CD4-positive, alpha-beta T cell treated with Interleukin-12 subunit alpha and Interleukin-12 subunit beta, for 1 hour (primary cell): ENCODE measurements at regions not wholly inside any gene's neighbourhood (a gene's known extent, or its start where the extent isn't known, plus 50 kb on each side); places are given as distances from the start of the nearest gene placed in this dataset.
"Not testable (repeated sequence)": the region's sequence is repeated elsewhere in the genome, so short reads cannot be mapped to it uniquely, and the experiment has no call there.

Experiments used
- DNase-seq: peaks from one replicate; pipeline ENCODE4 v3.0.0-alpha.2; 2020

- DNase-seq, result no peak
Measured at GRCh38 chr10:57661206-57661605, 606.5 kb downstream of the IPMK start.

GRCh38 chr10:57657164-57657765 lies 610.4 kb downstream of the IPMK start:
- DNase-seq, result no peak

- DNase-seq, result no peak
Measured at GRCh38 chr10:57654856-57655255, 612.8 kb downstream of the IPMK start.

- not testable (repeated sequence) for DNase-seq
Measured at GRCh38 chr10:57645108-57645507, 622.6 kb downstream of the IPMK start.

DNA sequence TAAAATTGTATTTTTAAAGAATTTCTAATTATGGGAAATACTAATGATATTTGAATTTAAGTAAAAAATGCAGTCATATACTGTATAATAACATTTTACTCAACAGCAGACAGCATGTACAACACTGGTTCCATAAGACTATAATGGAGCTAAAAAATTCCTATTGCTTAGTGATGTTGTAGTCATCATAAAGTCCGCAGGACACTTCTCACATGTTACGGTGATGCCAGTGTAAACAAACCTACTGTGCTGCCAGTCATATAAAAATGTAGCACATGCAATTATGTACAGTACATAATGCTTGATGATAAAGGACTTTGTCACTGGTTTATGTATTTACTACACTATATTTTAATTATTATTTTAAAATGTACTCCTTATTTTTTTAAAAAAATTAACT lies 629.3 kb downstream of the IPMK start:
- no peak for DNase-seq

- DNase-seq, result no peak
Measured at GRCh38 chr10:57628592-57629284, 639.0 kb downstream of the IPMK start.

DNA sequence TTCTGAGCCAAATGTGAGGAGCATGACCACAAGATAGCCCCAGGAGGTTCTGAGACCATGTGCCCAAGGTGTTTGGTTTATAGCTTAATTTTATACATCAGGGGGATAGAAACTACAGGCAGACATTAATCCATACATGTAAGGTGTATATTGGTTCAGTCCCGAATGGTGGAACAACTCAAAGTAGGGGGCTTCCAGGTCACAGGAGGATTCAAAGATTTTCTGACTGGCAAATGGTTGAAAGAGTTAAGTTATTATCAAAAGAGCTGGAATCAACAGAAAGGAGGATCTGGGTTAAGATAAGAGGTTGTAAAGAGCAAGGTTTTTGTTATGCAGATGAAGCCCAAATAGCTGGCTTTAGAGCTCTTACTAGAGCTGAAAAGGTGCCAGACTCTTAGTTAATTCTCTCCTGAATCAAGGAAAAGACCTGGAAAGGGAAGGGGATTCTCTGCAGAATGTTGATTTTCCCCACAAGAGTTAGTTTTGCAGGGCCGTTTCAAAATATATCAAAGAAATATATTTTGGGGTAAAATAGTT lies 640.0 kb downstream of the IPMK start:
- DNase-seq, result no peak

GRCh38 chr10:57624856-57625592 lies 642.7 kb downstream of the IPMK start:
- no peak for DNase-seq

- no peak for DNase-seq
Measured at GRCh38 chr10:57624066-57624465, 643.6 kb downstream of the IPMK start.

DNA sequence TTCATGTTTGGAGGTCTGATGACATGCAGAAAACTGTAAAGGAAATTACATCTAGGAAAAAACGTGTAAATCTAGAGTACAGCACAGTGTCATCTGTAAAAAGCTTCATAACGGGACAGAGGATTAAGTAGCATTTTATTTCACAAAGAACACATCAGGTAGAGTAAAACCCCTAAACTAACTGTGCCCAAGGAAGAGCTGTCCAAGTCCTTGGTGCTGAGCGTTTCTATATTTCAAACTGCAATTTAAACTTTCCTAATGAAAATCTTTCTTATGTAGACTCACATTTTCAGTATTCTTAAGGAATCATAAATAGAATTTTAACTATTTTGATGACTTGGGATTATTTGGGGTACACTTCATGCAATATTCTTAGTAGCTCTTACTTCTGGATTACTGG lies 646.2 kb downstream of the IPMK start:
- DNase-seq, result no peak

- DNase-seq, result no peak
Measured at GRCh38 chr10:57605948-57606485, 661.7 kb downstream of the IPMK start.

GRCh38 chr10:57599440-57599839 lies 668.3 kb downstream of the IPMK start:
- no peak for DNase-seq

DNA sequence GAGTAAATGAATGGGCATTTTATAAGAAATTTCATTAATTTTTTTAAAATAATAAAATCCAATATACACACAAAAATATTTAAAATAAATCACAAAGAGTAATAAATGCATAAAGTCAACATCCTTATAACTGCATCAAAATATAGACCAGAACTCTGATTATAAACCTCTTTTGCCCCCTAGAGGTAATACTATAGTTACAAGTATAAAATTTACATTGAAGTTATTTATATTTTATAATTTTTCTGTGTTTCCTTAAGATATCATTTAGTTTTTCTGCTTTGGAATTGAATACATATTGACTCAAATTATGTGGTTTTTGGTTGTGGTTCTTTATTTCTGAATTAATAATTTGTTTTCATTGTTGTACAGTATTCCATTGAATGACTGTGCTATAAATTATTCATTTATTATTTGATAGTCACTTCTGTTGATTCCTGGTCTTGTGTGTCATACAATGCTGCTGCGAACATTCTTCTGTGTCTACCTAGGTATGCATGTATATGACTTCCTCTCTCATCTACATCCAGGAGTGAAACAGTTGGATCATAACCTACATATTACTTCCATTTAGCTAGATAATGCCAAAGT lies 673.6 kb downstream of the IPMK start:
- DNase-seq, result no peak

DNA sequence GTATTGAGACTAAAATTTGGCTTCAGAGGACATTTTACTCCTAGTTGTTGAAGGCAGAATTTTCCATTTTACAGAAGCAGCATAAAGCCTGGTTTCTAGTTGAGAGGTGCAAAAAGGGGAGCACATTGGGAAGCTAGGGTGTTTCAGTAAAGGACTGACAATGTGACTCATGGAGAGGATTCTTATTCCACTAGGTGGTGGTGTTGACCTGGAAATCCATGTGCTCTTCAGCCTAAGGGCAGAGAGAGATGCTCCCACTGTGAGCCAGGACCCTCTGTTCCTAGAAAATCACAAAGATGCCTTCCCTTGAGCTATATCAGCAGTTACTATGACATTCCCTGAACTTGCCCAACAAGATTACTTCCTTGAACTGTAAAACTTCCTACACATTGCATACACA lies 687.8 kb downstream of the IPMK start:
- no peak for DNase-seq

DNA sequence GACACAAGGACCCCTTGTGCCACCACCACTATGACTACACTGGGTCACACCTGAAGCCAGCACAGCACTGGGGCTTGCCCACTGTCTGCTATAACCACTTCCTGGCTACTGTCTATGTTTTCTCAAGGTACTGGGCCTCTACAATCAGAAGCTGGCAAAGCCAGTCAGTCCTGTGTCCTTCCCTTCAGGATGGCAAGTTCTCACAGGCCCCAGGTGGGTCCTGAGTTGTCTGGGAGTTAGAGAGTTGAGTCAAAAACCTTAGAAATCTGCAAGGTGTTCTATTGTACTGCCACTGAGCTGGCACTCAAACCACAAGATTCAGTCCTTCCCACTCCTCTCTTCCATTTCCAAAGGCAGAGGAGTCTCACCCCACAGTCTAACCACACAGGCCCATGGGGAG lies 705.5 kb downstream of the IPMK start:
- no peak for DNase-seq

- DNase-seq, result not testable (repeated sequence)
Measured at GRCh38 chr10:57551774-57552173, 715.9 kb downstream of the IPMK start.

- no peak for DNase-seq
Measured at GRCh38 chr10:57535306-57535705, 732.4 kb downstream of the IPMK start.

DNA sequence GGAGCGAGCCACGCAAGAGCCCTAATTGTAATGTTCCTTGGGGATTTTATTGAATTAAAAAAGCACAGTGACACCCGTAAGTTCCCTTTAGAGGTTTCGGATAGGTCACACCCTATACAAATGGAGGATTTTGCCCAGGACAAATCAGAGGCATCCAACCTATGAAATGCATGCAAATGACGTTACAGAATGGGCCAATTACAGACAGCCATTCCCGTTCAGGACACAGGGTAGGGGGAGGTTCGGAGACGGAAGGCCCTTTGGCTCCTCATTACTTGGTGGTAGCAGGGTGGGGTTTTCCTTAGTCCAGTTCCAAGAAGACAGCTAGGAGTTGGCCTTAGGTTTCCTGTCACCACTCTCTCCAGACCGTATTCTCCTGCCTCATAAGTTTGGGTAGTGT lies 754.1 kb downstream of the IPMK start:
- DNase-seq, result no peak

- DNase-seq, result no peak
Measured at GRCh38 chr10:57507788-57508187, 759.9 kb downstream of the IPMK start.

DNA sequence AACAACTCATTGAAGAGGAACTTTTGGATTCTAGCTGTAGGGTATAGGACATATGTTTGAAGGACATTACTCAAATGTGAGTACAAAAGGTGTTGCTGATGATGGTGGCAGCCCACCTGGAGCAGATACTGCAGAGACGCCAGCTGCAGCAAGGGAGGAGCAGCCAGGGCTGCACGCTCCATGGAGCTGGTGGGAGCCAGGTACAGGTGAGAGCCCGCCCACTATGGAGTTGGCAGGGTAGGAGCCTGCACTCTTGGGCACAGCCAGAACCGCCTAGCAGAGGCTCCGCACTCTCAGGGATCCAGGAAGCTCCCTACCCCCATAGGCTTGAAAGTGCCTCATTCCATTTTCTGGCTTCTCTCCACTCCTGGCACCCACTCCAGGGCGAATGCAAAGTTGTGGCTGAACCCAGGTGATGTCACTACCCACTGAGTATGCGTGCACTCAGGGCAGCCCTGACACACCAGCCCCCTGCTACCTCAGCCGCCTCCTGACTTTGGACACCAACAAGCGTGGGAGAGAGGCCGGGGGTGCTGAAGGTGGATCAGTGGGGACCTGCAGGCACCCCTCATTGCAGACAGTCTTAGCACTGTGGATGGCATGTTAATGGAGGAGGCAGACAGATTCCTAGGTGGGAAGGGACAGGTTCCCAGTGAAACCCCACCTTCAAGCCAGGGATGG lies 761.1 kb downstream of the IPMK start:
- no peak for DNase-seq

GRCh38 chr10:57494486-57494885 lies 773.2 kb downstream of the IPMK start:
- DNase-seq, result no peak

DNA sequence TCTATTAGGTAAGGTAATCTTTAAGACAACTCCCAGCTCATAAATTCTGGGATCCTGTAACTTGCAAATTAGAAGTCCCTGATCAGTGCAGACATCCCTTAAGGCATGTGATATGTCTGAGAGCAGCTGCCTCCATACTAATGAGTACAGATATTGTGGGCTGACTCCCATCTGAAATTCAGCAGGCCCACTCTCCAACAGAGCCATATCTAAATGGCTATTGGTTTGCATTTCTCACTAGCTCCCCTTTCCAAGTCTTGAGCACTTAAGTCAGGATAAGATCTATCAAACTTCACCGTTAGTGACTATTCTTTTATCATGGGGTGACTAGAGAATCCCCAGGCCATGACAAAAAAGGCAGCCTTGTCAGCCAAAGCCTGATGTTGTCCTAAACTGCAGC lies 785.4 kb downstream of the IPMK start:
- DNase-seq, result no peak
